Renal pelvis (tissue), 1 donor: ENCODE measurements at regions not wholly inside any gene's neighbourhood (a gene's known extent, or its start where the extent isn't known, plus 50 kb on each side); places are given as distances from the start of the nearest gene placed in this dataset.
A peak's percentile ranks its signal among the peaks of the same experiment; 100 is the strongest.

Experiments
- DNase-seq: peaks from one replicate; pipeline ENCODE4 v3.0.0-alpha.2; 2013

GRCh38 chr11:45554230-45554967, 111.0 kb downstream of the CHST1 start:
- no peak for DNase-seq

GRCh38 chr11:45553383-45553936, 112.0 kb downstream of the CHST1 start:
- DNase-seq: no peak

GRCh38 chr11:45551191-45551713, 114.2 kb downstream of the CHST1 start:
- no peak for DNase-seq

GRCh38 chr11:45549257-45549656, 116.2 kb downstream of the CHST1 start:
- no peak for DNase-seq

GRCh38 chr11:45546366-45546765, 119.1 kb downstream of the CHST1 start:
- no peak for DNase-seq

DNA sequence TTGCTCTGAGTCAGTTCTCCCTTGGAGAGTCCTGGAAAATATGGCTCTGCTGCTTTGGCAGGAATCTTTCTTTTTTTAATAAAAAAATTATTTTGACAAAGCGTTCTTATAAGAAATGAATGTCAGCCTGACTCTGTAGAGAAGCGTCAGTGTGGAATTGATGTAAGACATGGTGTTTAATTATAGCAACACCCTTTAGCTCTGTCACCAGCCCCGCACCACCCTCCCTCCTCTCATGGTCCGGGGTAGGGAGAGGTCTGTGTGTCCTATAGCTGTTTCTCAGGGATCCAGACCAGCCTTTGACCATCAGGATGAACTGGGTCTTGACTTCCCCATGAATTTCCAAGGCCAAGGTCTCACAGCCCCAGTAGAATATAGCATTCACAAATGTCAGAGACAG, 120.6 kb downstream of the CHST1 start:
- no peak for DNase-seq

DNA sequence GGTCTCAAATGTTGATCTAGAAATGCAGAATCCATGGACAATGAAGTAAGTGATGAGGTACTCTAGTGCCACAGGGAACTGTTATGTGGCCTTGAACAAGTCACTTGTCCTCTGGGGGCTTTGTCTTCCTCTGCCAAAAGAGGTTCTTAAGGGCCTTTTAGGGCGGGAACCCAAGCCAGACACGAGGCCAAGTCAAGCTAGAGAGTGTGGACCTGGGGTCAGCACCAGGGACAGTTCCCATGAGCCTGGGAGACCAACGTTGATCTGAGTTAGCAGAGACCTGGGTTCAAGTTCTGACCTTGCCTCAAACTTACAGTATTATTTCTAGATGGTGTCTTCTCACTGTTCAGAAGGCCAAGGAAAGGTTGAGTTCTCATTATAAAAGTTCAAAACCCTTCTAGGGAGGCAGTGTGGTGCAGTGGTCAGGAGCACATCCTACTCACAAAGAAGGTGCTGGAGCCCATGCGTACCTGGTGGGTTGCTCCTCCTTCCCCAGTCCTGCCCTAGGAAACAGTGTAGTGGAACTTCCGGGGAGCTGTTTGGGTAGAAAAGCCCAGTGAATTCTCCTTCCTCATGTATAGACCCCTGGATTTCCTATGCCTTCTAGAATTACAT, 121.5 kb downstream of the CHST1 start:
- DNase-seq: peak; percentile 36

- DNase-seq: no peak
These were observed 122.3 kb downstream of the CHST1 start for GRCh38 chr11:45543081-45543480.

GRCh38 chr11:45541693-45542434, 123.6 kb downstream of the CHST1 start:
- DNase-seq: no peak

GRCh38 chr11:45538939-45539338, 126.5 kb downstream of the CHST1 start:
- DNase-seq: no peak

- DNase-seq: no peak
These were observed 127.1 kb downstream of the CHST1 start for GRCh38 chr11:45538363-45538762.

GRCh38 chr11:45537614-45538013, 127.8 kb downstream of the CHST1 start:
- no peak for DNase-seq

DNA sequence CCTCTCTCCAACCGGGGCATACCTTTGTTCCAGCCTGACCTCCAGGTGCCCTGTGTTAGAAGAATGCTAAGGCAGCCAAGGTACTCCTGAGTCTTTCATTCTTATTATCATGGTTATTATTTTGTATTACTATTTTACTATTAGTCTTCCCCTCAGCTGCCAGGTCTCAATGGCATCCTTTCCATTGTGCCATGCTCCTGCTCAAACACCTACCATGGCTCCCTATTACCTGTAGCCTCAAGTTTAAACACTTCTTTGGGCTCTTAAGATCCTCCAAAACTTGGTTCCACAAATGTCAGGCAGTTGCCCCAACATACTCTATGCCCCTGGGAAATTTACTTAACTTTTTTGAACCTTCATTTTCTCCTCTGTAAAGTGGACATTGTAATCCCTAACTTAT, 130.4 kb downstream of the CHST1 start:
- DNase-seq: no peak

DNA sequence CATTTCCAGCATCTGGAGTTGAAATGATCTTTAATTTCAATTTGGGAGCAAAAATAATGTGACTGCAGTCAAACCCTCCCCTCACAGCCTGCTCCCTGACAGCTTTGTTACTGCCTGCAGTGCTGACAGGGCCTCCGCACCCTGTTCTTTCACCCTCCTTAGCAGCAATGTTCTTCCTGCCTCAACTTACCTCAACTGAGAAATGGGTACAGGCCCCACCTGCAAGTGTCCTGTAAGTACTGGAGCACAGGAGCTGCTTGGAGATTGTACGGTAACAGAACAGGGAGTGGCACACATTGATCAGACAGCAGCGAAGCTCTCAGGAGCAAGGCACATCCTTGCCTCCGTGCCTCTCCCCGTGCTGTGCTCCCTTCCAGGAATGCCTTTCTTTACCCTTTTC, 131.3 kb downstream of the CHST1 start:
- DNase-seq: no peak

DNA sequence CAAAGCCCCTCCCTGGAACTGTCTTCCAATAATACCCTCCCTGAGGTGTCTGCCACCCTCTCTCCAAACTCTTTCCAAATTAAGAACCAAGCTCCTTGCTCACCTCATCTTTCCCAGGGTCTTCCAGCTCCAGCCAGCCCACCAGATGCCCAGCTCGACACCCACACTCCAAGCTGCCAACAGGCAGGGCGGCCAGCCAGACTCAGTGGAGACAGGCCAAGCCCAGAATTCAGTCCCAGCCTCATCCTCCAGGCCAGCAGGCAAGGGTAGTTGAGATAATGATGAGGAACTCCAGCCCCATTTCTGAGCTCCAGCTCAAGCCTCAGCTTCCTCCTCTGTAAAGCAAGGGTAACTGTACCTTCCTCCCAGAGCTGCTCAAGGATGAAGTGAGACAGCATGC, 132.9 kb downstream of the CHST1 start:
- DNase-seq: no peak

DNA sequence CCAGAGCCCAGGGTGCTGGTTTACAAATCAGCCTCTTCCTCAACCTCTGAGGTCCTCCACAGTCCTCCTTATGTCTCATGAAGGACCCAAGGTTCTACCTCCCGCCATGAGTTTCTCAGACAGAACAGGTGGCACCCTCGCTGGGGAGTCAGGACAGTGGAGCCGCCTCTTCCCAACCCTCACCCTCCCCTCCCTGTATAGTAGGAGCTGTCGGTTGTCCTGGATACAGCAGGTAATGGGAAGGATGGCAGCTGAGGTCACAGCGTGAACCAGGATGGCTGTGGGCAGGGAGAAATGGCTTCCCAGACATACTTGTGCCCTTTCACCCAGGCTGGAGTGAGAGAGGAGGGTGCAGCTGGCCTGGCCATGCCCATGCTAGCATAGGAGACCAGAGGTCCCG, 134.6 kb downstream of the CHST1 start:
- no peak for DNase-seq

DNA sequence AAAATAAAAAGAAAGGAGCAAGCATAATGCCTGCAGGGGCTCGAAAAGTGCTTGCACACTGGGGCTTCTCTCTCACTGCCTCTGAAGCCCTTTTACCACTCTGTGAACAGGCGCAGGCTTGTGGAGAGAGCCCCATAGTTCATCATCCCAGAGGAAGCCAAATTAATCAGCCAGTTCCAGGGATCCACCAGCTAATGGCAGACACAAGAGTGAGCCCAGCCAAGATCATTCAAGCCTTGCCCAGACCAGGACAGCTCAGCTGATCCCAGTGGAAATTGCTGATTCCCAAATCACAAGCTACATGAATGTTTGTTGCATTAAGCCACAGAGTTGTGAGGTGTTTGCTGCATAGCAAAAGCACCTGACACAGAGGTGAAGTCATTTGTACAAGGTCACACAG, 135.3 kb downstream of the CHST1 start:
- no peak for DNase-seq

DNA sequence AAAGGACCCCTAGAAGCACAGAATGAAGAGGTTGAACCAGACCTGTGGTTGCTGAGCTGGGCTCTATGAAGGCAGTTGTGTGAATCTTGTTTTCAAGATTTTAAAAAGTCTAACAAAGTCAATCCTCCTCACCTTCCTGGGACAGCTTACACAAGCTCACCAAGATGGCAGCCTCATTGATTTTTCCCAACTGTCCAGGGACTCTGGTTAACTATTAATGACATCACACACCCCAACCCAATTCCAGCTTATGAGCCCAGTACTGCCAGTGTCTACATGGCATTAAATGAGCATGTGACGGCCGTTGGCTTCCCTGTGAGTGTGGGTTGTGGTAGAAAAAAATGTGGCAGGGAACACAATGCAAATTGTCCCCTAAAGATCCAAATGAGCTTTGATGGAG, 137.0 kb downstream of the CHST1 start:
- no peak for DNase-seq

DNA sequence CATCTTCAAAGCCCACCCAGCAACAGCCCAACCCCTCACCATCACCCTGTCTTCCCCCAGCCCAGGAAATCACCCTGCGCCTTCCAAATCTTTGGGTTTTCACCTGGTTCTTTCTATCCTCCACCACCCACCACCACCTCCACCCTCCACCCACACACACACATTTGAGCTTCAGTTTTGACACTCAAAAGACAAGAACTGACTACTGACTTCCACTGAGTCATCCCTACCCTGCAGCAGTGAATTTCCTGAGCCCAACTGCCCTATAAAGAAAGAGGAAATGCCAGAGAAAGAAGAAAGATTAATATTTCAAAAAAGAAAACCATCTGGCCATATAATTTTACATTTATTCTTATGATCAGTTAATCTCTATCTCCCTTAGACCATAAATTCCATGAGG, 137.5 kb downstream of the CHST1 start:
- DNase-seq: no peak

DNA sequence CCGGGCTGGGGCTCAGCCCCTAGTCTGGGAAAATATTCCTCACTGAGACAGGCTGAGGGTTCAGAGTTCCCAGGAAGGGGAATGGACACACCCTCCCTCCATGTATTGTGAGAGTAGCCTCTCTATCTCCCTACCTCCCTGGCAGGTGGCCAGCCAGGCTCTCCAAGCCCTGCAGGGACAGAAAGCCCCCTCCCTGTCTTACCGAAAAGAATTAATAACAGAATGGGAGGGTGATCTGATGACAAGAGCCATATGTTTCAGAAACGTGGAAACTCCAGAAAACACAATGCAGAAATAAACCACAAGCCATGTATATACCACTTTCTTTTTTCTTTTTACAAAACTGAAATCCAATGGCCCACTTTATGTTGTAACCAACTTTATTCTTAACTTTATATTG, 140.0 kb downstream of the CHST1 start:
- peak; percentile 10 for DNase-seq

DNA sequence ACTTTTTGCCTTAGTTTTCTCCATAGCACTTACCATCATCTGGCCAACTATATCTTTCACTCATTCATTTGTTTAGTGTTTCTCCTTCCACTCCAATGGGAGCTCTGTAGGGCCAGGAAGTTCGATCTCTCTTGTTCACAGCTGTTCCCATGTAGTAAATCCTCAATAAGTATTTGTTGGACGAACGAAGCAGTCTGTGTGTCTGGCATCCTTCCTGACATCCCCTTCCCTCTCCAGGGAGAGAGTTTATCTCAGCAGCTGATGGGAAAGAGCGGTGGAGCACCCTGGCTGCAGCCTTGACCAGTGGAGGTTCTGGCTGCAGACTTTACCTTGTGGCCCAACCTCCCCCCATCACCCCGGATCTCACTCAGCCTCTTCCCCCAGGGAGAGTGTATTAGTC, 141.7 kb downstream of the CHST1 start:
- DNase-seq: no peak

DNA sequence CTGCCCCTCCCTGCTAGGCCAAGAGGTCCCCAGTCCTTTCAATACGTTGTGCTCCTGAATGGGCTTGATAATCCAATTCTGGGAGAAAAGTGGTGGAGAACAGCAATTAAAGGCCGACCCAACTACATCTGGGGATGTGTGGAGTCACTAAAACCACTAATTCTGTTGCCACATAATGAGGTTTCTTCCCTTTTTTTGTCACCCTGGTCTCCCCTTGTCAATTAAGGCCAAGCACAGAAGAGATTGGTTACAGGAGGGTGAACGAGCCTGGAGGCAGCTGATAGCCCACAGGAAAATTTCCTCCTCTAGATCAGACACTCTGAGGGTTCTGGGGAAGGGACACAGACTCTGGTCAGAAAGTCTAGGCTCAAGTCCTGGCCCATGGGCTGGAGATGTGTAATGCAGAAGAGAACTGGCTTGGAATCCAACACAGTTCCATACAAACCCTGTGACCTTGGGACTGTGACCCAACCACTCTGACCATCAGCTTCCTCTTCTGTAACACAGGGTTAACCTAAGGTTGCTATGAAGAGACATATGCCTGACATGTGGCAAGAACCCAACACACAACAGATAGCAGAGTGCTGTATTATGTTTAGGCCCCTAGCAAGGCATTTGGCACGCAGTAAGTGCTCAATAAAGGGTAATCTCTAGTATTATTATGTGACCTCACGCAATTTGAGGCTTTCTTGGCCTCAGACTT, 146.4 kb downstream of the CHST1 start:
- no peak for DNase-seq
